SK-MEL-5 (cell line): ENCODE measurements at regions not wholly inside any gene's neighbourhood (a gene's known extent, or its start where the extent isn't known, plus 50 kb on each side); places are given as distances from the start of the nearest gene placed in this dataset.
A peak's percentile ranks its signal among the peaks of the same experiment; 100 is the strongest.
"Not testable (repeated sequence)": the region's sequence is repeated elsewhere in the genome, so short reads cannot be mapped to it uniquely, and the experiment has no call there.

Experiments
- DNase-seq: peaks from one replicate; pipeline ENCODE4 v3.0.0-alpha.2; 2016; ENCODE audit warnings: low read depth, low spot score
- in situ Hi-C: cut with HindIII; loops from 2 replicates; pipeline ENCODE4 v1.10.0; 2016; ENCODE audit warnings: low sequenced_read_pairs, high pct_unique_total_duplicates, low pct_unique_long_range_greater_than_20kb

DNA sequence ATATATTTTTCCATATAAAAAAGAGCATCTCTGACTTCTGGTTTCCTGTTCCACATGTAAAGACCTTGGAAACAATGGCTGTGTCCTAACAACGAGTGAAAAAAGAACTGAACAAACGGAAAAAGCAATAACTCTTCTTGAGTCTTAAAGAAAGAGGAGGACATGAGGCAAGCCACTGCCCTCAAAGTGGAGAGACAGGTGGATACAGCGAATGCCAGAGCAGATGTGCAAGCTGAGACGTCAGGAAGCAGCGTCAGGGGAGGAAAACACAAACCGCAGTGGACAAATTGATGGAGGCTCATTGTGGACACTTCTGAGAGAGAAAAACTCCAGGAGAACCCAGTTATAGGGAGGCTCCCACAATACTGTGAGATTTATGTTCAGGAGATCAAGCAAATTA lies 208.0 kb upstream of the MME start:
- DNase-seq, result no peak
- in situ Hi-C loops, result no loop called here

DNA sequence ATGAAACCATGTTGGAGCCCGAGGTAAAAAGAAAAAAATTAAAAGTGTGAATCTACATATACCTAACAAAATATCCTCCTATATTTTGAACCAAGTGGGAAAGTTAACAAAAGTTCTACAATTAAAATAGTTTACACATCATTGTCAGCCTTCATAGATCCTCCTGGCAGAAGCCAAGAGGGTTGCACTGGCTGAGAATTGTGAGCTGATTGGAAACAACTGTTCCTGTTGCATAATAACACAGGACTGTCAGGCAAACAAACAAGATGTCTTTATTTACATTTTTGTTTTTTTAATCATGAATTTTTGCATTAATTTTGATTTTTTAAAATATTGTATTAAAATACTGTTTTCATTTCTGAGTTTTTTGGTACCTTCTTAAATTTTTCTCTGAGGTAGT lies 215.2 kb upstream of the MME start:
- in situ Hi-C loops, result no loop called here
- no peak for DNase-seq

GRCh38 chr3:154862265-154862664 lies 217.9 kb upstream of the MME start:
- in situ Hi-C loops, result no loop called here
- no peak for DNase-seq

GRCh38 chr3:154852998-154853397 lies 227.1 kb upstream of the MME start:
- in situ Hi-C loops, DNase-seq: not testable (repeated sequence)

- no peak for DNase-seq
- in situ Hi-C loops, result no loop called here
Measured at GRCh38 chr3:154852515-154852914, 227.6 kb upstream of the MME start.

GRCh38 chr3:154851644-154852043 lies 228.5 kb upstream of the MME start:
- in situ Hi-C loops, result no loop called here
- DNase-seq, result no peak

DNA sequence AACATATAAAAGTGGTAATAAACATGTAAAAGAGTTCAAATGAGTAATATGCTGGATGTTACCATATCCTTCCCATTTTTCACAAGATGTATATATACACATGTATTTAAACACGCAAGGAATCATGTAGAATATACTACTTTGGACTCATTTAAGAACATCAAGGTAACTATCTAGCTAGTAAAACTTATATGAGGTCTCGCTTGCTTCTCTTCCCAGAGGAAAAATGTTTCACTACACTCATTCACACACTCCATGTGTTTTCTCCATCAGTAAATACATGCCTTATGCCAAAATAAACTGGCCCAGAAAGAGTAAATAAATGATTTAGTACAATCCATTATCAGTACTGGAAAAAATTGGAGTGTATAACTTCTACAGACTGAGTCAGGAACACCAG lies 229.2 kb upstream of the MME start:
- no peak for DNase-seq
- in situ Hi-C loops, result no loop called here

- in situ Hi-C loops, result no loop called here
- no peak for DNase-seq
Measured at GRCh38 chr3:154849408-154849807, 230.7 kb upstream of the MME start.

DNA sequence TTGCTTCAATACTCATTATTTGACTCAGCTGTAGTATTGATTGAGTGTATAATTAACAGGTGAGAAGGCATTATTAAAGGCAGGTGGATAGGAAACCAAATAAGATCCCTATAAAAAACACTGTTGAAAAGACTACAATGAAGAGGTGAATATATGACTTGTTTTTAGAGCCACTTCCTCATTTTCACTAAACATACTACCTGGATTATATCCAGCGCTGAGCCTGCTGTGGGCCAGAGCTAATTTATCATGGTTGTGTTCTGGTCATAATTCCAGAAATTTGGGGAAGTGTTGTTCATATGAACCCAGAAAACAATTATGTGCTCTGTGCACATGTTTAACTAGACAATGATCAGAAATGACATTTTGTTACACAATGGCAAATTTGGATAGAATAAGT lies 235.3 kb upstream of the MME start:
- DNase-seq, result no peak
- in situ Hi-C loops, result no loop called here

GRCh38 chr3:154843647-154844046 lies 236.5 kb upstream of the MME start:
- no peak for DNase-seq
- in situ Hi-C loops, result no loop called here

DNA sequence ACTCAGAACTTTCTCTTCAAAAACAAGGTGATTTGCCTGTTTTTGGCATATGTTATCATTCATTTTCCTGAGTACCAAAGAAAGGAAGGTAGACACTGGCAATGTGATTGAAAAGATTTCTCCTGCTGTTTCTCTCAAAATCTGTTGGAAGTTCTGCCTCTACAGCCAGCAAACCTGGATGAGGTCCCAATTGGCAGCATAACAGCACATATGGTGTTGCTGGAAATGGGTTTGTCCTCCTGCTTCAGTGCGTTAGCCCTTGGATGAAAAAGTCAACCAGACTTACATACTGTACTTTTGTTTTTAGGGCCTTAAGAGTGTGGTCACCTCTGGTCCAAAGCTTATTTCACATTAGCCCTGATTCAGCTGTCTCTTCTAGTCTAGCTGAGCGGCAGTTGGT lies 237.6 kb upstream of the MME start:
- in situ Hi-C loops, result no loop called here
- no peak for DNase-seq

DNA sequence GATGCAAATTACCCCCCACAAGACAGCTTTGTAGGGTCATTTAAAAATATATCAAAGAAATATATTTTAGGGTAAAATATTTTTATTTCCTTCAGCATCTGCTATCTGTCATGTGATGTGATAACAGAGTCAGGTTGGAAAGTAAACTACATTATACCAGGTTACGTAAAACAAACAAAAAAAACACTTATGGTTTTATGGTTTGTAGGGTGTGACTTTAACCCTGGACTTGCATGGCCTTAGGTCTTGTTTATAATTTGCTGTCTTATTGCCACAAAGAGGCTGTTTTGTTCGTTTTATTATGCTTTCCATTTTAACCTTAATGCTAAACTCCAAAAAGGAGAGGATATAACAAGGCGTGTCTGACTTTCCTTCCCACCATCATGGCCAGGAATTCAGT lies 244.5 kb upstream of the MME start:
- in situ Hi-C loops, result no loop called here
- no peak for DNase-seq

GRCh38 chr3:154834831-154835230 lies 245.3 kb upstream of the MME start:
- in situ Hi-C loops, DNase-seq: not testable (repeated sequence)

GRCh38 chr3:154829929-154830328 lies 250.2 kb upstream of the MME start:
- DNase-seq, result no peak
- in situ Hi-C loops, result no loop called here

DNA sequence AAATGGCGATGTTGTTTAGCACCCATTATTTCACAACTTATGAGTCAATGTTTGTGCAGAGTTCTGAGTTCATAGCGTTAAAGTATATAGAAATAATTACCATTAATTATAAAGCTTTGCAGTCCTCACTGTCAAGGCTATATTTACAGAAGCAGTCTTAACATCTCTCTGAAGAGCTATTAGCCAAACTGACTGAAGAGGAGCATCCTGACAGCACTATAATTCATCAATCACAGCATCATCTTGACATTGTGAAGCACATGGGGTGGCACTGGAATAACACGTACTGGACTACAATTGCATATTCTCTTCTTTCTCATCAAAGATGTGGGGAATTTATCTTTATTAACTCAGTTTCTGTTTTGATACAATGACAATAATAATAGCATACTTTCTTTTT lies 260.6 kb upstream of the MME start:
- DNase-seq, result no peak

DNA sequence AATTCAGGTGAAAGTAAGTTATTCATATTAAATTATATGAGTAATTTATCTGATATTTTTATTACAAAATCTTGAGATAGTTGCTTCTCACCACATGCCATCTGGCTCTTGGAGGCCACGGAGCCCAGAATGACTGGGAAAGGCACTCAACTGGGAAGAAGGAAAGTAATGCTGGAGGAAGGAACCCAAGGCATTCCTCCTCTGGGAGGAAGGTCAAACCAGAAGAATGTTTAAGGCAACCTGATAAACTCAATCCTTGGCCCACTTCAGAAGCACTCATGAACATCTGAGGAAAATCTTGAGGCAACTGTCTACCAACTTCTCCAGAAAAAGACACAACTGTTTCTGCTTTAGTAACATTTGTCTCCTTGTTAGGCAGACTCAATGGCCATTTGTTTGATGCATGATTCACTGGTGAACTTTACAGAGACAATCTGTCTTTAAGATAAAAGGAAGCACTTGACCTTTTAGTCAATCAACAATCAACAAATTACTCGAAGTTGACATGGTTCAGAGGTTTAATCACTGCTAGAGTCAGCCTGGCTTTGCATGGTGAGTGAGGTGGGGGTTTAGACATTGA lies 261.4 kb upstream of the MME start:
- in situ Hi-C loops, result no loop called here
- peak; percentile 91 for DNase-seq

More for the DNA sequence above, 260.6 kb upstream of the MME start:
- in situ Hi-C loops, result no loop called here

- DNase-seq, in situ Hi-C loops: not testable (repeated sequence)
Measured at GRCh38 chr3:154810017-154810416, 270.1 kb upstream of the MME start.

GRCh38 chr3:154801729-154802128 lies 278.4 kb upstream of the MME start:
- in situ Hi-C loops, result no loop called here
- no peak for DNase-seq

- DNase-seq, result no peak
Measured at GRCh38 chr3:154799800-154800199, 280.3 kb upstream of the MME start.

GRCh38 chr3:154795582-154795981 lies 284.5 kb upstream of the MME start:
- in situ Hi-C loops, result no loop called here
- DNase-seq, result peak; percentile 71

More at GRCh38 chr3:154799800-154800199, 280.3 kb upstream of the MME start:
- in situ Hi-C loops, result no loop called here
